IPS-18c (cell line): ENCODE measurements at regions not wholly inside any gene's neighbourhood (a gene's known extent, or its start where the extent isn't known, plus 50 kb on each side); places are given as distances from the start of the nearest gene placed in this dataset.
"Not testable (repeated sequence)": the region's sequence is repeated elsewhere in the genome, so short reads cannot be mapped to it uniquely, and the experiment has no call there.

Source experiments
- H3K4me3 ChIP-seq: 2 replicates; pipeline ENCODE4 v1.7.0; 2013; ENCODE audit warnings: low read depth, mild to moderate bottlenecking, low read length, moderate library complexity; ENCODE audit not compliant: insufficient read depth
- H3K9me3 ChIP-seq: one replicate; pipeline ENCODE4 v1.6.1; 2013; ENCODE audit warnings: mild to moderate bottlenecking, low read length, moderate library complexity; ENCODE audit not compliant: control insufficient read depth, insufficient read depth

DNA sequence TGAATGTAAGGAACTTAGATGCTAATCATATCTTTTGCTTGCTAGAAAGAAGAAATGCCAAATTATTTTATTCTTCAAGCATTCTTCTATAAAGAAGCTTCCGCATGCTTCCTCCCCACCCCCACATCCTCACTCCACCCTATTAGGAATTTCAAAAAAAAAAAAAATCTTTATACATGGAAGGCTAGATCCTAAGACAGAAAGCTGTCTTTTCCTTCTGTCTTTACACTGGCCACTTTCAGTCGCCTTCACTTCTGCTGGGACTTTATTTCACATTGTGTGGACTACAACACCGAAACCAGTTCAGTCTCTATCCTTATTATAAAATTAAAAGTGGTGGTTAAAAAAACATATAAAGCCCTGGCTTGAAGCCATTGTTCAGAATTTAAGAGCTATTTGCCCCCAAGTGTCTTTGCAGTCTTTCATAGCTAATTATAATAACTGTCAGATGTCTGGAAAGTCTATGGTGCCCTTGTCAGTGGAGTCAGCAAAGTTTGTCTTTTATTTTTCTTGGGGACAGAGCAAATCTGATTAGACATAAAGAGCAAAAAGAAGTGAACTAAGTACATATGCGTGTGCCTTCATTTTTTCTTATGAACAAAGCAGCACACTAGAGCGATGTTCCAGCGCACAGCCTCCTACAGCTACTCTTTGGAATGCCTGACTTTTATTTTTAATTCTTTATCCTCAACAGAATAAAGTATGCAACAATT is 297.7 kb downstream of the PTPRC start:
- Histone ChIP-seq H3K9me3 (no peaks in the 10 kb centered on the region), H3K4me3 (no peak overlapping the region)

DNA sequence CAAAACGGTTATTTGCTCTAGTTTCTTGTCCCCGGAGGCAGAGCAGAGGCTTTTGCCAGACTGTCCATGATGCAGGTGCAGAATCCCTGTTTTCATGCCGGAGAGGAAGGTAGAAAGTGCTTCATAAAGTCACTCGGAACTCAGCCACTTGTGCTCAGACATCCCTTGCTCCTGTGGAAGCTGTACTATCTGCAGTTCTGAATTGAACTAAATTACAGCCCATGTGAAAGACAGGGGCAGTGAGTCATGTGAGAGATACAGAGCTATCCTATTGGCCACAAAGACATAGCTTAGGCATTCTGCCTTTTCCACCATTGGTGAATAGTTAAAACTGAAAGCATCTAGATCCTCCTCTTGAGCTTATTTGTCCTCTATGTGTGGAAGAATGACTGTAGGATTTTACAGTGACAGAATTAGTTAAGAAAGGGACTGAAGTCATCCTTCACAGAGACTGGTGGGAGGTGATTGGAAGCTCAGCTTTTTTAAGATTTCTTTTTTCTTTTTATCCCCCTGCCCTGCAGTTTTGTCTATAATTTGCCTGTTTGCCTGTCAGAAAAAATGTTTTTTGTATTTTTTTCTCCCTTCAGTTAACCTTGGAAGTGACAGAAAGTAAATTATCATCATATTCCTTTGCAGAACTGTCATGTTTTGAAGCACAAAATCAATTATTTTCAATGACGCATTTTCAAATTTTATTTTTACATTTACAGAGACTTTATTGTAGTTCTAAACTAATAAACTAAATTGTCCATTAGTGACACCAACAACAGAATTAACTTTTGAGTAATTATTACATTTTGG is 298.6 kb downstream of the PTPRC start:
- Histone ChIP-seq H3K9me3 (no peaks in the 10 kb centered on the region), H3K4me3 (no peak overlapping the region)

DNA sequence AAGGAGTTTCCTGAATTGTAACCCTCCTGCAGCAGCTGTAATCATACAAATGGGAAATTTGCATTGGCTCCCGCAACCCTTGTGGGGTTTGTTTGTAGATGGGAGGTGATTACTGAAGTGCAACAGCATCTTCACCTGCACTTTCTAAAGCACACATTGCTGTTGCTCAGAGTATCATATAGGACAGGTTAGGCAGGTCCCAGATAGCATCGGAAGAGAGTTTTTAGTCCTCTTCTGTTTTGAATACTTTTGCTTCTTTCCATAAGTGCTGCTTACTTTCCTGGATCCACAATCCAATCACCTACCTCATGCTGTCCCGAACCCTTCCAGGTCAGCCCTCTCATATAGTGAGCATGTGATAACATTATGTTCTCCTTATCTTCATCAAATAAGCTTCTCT is 300.4 kb downstream of the PTPRC start:
- H3K4me3 ChIP-seq: no peak overlapping the region
- H3K9me3 ChIP-seq: no peaks in the 10 kb centered on the region

DNA sequence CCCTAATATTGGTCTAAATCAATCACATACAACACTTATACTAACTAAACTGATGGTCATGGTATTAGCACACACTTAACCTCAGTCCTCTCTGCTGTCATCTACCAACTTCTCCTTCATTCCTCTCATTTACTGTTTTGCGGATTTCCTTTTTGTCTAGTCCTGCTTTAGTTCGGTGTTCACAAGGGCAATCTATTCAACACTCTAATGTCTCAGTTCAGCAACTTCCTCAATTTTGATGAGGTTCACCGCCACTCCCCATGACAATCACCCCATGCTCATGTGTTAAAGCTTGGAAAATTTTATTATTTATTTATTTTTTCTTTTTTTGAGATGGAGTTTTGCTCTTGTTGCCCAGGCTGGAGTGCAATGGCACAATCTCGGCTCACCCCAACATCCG is 301.1 kb downstream of the PTPRC start:
- Histone ChIP-seq H3K9me3 (no peaks in the 10 kb centered on the region), H3K4me3 (no peak overlapping the region)

DNA sequence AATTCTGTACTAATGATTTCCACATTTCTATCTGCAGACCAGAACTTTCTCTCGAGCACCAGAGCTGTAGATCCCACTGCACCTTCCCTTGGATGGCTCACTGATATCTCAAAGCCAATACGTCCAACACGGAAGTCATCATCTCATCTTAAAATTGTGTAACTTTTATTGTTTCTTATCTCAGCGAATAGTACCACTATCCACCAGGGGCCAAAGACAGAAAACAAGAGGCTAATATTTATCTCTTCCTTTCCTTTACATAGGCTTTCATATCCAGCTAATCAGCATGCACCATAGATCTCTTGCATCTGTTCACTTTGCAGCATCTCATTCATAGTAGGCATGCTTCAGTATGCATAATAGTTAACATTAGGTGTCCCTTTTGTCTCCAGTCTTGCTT is 303.6 kb downstream of the PTPRC start:
- Histone ChIP-seq H3K4me3 (no peak overlapping the region), H3K9me3 (no peaks in the 10 kb centered on the region)

DNA sequence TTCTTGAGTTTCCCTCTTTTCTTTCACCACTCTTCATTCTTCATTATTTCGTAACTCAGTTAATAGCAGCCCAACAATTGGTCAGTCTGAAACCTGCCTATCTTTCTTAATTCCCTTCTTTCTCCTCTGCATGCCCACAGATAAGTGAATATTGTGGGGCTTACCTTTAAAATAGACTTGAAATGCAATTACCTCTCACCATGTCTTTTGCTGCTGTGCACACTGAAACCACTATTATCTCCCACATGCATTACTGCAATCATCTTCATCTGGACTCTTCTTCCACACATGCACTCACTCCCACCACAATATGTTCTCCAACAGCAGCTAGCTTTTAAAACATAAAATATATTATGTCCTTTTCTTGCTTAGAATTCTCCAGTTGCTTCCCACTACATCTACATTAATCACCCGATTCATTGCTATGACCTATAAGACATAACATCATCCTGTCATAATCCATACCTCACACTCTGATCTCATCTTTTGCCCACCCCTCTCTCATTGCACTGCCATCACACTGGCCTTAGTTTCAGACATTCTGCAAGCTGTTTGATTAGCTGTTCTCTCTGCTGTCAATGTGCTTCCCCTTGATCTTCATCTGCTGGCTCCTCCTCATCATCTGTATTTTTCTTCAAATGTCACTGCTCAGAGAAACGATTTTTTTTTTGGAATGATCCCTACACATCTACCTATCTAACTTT is 304.8 kb downstream of the PTPRC start:
- H3K9me3 ChIP-seq: no peaks in the 10 kb centered on the region
- H3K4me3 ChIP-seq: no peak overlapping the region

DNA sequence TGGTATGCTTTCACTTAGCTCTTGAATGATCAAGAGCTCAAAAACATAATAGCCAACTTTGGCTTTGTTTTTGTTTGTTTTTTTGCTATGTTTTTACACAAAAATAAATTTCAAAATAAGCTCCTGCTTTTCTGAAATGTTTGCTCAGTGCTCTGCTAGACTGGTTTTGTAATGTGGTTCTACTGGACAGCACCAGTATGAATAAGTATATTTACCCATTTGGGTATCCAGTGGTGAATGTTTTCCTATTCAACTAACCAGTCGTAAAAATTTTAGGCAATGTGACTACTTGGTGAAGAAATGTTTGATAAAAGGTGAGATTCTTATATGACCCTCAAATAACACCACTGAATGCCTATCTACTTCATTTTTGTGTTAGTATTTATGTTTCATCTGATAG is 308.6 kb downstream of the PTPRC start:
- H3K4me3 ChIP-seq: no peak overlapping the region
- no peaks in the 10 kb centered on the region for H3K9me3 ChIP-seq

DNA sequence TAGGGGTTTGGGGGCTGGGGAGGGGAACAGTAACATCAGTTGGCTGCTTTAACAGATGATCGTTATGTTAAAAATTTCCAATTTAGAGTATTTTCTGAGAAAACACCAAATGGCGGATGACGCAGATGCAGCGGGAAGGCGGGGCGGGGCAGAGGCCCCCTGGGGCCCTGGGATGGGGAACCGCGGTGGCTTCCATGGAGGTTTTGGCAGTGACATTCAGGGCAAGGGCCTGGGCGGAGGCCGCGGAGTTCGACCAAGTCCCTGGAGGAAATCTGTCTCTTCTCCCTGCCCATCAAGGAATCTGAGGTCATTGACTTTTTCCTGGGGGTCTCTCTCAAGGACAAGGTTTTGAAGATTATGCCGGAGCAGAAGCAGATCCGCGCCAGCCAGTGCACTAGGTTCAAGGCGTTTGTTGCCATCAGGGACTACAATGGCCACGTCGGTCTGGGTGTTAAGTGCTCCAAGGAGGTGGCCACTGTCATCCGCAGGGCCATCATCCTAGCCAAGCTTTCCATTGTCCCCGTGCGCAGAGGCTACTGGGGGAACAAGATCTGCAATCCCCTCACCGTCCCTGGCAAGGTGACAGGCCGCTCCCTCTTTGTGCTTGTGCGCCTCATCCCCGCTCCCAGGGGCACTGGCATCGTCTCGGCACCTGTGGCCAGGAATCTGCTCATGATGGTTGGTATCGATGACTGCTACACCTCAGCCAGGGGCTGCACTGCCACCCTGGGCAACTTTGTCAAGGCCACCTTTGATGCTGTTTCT is 310.2 kb downstream of the PTPRC start:
- H3K4me3 ChIP-seq: no peak overlapping the region
- no peaks in the 10 kb centered on the region for H3K9me3 ChIP-seq

DNA sequence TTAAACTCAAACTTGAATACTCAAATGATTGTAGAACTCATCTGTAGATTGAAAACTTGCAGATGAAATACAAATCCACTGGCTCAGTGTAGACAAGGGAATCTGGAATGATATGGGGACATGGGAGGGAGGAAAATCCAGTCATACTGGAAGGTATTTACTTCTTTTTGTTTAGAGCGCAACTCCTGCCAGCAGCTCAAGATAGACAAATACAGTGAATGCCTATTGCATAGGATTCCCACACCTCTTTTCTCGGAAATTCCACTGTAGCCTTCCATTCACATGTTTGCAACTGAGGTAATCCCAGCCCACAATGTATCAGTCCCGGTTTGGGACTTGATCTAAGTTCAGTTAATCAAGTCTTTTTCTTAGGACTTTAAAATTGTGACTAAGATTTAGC is 311.2 kb downstream of the PTPRC start:
- H3K9me3 ChIP-seq: no peaks in the 10 kb centered on the region
- H3K4me3 ChIP-seq: no peak overlapping the region

DNA sequence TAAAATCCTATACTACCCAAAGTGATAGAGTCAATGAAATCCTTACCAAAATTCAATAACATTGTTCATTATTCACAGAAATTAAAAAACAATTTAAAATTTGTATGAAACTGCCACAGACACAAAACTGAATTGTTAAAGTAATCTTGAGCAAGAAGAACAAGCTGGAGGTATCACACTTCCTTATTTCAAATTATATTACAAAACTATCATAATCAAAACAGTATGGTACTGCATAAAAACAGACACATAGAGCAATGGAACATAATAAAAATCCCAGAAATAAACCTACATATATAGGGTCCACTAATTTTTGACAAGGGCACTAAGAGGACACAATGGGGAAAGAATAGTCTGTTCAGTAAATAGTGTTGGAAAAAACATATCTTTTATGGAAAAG is 316.2 kb downstream of the PTPRC start:
- Histone ChIP-seq H3K9me3 (no peaks in the 10 kb centered on the region), H3K4me3 (no peak overlapping the region)

DNA sequence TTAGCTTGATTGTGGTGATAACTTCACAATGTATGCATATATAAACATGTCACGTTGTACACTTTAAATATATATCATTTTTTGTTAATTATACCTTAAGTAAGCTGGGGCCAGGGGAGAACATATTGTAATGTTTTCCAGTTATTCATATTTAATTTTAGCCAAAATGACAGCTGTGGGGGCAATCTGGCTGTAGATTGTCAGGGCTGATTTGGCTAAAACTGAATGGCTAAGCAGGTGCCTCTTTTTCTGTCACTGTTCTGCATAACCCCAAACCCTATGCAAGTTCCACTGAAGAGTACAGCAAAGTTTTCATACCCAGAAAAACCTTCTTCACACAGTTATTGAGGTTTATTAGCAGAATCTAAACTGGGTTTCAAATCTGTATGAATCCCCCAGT is 318.2 kb downstream of the PTPRC start:
- Histone ChIP-seq H3K4me3 (no peak overlapping the region), H3K9me3 (no peaks in the 10 kb centered on the region)

DNA sequence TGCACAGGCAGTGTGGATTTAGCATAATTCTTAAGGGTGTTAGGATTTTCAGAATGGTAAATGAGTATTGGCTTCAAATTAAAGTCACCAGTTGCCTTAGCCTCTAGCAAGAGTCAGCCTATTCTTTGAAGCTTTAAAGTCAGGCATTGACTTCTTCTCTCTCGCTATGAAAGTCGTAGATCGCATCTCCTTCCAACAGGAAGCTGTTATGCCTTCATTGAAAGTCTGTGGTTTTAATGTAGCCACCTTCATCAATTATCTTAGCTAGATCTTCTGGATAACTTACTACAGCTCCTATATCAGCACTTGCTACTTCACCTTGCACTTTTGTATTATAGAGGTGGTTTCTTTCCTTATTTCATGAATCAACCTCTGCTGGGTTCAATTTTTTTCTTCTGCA is 320.2 kb downstream of the PTPRC start:
- Histone ChIP-seq H3K9me3 (no peaks in the 10 kb centered on the region), H3K4me3 (no peak overlapping the region)

DNA sequence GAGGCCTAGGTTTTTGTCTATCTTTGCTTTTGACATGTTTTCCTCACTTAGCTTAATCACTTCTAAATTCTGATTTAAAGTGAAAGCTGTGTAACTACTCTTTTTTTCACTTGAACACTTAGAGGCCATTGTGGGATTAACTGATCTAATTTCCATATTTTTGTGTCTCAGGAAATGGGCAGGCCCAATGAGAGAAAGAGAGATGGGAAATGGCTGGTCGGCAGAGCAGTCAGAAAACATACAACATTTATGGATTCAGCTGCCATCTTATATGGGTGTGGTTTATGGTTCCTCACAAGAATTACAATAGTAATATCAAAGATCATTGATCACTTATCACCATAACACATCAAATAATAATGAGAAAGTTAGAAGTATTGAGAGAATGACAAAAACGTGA is 320.8 kb downstream of the PTPRC start:
- H3K4me3 ChIP-seq: no peak overlapping the region
- H3K9me3 ChIP-seq: no peaks in the 10 kb centered on the region

DNA sequence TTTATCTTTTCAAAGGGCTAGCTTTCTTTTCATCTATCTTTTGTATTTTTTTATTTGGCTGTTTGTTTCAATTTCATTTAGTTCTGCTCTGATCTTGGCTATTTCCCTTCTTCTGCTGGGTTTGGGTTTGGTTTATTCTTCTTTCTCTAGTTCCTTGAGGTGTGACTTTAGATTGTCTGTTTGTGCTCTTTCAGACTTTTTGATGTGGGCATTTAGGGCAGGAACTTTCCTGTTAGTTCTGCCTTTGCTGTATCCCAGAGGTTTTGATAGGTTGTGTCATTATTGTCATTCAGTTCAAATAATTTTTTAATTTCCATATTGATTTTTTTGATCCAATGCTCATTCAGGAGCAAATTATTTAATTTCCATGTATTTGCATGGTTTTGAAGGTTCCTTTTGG is 325.0 kb downstream of the PTPRC start:
- not testable (repeated sequence) for H3K4me3 ChIP-seq, H3K9me3 ChIP-seq

DNA sequence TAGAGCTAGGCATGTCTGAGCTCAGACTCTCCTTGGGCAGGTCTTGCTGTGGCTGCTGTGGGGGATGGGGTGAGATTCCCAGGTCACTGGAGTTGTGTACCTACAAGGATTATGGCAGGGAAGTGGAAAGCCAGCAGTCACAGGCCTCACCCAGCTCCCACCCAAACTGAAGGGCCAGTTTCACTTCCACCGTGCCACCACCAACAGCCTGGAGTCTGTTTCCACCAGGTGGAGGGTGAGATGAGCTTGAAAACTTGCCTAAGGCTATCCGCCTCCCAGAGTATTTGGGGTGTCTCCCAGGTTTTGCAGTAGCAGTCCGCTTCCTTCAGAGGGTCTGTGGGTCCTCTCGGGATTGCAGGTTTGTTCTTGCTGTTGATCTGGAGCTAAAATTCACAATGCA is 327.7 kb downstream of the PTPRC start:
- no peak overlapping the region for H3K4me3 ChIP-seq
- no peaks in the 10 kb centered on the region for H3K9me3 ChIP-seq

DNA sequence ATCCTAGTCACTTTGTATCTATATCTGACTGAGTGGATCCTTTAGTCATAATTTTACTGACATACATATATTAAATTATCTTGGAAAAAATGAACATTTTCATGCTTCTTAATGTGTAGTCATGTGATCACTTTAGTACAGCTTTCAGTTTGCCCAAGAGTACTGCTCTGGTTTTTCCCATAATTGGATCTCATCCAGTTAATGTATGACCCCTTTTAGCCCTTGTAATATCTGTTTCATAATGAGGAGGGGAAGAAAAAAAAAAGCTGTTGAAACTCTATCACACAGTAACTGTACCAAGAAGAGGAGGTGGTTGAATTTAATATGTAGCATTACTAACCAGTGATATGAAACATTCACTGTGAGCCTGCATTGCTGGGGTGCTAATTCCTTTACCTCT is 328.7 kb downstream of the PTPRC start:
- Histone ChIP-seq H3K9me3 (no peaks in the 10 kb centered on the region), H3K4me3 (no peak overlapping the region)

DNA sequence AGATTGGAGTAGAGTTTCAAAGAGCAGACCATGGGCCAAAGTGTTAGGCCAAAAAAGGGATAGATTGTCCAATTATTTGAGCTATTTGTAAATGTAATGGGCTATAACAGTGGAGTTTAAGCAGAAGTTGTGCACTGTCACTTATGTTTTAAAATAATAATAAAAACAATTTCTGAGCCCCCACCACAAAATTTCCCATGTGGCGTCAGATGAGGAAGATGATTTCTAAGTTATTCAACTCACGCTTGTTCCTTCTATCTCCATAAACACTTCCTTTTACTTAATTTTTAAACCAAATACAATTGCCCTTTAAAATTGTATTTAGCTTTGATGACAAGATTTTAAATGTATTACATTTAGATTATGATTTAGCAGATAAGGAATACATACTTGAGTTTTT is 330.0 kb downstream of the PTPRC start:
- Histone ChIP-seq H3K9me3 (no peaks in the 10 kb centered on the region), H3K4me3 (no peak overlapping the region)
